HG03064 (cell line): ENCODE measurements at regions not wholly inside any gene's neighbourhood (a gene's known extent, or its start where the extent isn't known, plus 50 kb on each side); places are given as distances from the start of the nearest gene placed in this dataset.
"Not testable (repeated sequence)": the region's sequence is repeated elsewhere in the genome, so short reads cannot be mapped to it uniquely, and the experiment has no call there.

Source experiments
- ATAC-seq: cut with Tn5 transposase; IDR thresholded peaks from one replicate; pipeline ENCODE4 v1.9.1; 2021; ENCODE audit warnings: low read depth; ENCODE audit not compliant: unreplicated experiment

DNA sequence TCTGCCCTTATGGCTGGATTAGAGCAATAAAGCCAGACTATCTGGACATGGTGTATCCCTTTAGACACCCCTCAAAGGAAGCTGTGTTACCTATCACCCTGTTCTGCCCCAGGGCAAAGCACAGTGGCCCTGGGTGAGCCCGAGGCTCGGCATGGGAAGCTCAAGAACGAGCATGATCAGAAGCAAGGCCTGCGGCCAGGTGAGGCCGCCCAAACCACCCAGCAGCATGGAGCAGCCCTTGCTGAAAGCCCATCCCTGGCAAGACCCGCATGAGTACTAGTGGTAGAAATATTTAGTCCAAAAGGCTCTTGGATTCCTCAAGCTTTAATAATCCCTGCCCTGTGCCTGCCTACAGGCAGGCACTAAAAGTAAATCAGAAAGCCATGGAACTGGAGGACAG lies 261.1 kb downstream of the MEX3B start:
- no peak for ATAC-seq

DNA sequence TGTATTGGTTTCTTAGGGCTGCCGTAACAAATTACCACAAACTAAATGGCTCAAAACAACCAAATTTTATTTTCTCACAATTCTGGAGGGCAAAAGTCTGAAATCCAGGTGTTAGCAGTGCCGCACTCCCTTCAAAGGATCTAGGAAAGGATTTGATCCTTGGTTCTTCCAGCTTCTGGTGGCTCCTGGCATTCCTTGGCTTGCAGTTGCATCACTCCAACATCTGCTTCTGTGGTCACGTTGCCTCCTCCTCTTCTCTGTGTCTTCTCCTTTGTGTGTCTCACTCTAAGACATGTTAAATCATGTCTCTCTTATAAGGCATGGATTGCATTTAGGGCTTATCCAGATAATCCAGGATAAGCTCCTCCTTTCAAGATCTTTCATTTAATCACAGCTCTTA lies 262.2 kb downstream of the MEX3B start:
- ATAC-seq = no peak

DNA sequence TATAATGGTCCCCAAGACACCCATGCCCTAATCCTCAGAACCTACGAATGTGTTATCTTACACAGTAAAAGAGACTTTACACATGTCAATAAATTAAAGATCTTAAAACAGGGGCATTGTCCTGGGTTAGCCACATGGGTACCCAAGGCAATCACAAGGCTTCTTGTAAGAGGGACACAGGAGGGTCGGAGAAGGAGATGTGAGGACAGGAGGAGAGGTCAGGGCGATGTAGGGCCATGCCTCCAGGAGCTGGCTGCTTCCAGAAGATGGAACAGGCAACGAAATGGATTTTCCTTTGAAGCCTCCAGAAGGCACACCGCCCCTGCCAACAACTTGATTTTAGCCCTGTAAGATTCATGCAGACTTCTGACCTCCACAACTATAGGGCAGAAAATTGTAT lies 262.7 kb downstream of the MEX3B start:
- ATAC-seq = no peak

DNA sequence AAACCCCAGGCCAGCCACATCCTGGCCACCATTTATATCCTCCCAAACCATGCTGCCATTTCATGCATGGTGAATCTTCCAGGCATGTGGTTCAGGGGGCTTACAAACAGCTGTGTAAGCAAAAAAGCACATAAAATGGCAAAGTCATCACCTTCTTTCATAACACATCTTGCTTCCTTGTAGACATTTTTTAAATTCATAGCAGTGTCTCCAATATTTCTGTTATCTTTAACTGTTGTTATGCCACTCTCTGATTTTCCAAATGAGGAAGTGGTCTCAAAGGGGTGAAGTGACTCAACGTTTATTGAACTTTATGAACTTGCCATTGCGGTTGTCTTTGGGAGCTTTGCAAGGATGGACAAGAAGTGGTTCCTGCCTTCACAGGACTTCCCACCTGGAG lies 264.4 kb downstream of the MEX3B start:
- ATAC-seq = no peak

DNA sequence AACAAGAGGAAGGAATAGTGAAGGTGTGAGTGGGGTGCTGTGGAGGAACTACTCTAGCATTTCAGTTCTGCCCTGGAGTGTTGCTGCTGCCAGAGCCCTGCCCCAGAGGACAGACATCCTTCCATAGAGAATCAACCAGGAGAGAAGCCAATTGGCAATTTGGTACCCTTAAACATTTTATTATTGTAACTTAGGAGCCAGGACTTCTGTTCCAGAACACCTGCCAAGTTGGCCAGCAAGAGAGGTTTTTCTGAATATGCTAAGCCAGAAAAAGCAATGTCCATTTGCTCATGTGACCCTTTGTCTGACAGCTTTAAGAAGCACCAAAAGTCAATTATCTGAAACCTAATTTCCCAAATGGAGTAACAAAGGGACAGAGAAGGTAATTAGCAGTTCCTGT lies 264.9 kb downstream of the MEX3B start:
- no peak for ATAC-seq

DNA sequence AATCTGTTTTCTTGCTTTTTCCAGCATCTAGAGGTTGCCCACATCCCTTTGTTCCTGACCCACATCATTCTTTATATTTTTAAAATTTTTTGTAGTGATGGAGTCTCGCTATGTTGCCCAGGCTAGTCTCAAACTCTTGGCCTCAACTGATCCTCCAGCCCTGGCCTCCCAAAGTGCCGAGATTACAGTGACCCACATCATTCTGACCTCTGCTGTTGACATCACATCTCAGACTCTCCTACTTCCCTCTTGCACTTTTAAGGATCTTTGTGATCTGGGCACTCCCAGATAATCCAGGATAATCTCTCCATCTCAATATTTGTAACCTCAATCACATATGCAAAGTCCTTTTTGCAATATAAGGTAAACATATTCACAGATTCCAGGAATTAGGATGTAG lies 266.6 kb downstream of the MEX3B start:
- no peak for ATAC-seq

DNA sequence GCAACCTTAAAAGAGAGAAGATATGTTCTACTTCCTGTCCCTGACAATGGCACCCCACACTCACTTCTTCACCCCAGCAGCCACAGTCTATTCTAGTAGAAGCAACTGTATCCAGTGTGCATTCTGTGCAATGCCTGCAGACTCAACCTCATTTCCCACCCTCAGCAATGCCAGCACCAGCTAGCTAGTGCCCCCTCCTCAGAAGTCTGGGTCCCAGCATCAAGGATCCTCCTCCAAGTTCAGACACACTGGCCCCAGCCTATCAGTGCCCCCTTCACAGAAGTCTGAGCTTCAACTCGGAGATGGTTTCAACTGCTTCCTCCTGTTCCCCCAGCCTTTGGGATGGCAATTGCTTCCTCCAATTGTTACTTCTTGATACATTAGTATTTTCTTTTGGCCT lies 268.3 kb downstream of the MEX3B start:
- ATAC-seq = no peak

DNA sequence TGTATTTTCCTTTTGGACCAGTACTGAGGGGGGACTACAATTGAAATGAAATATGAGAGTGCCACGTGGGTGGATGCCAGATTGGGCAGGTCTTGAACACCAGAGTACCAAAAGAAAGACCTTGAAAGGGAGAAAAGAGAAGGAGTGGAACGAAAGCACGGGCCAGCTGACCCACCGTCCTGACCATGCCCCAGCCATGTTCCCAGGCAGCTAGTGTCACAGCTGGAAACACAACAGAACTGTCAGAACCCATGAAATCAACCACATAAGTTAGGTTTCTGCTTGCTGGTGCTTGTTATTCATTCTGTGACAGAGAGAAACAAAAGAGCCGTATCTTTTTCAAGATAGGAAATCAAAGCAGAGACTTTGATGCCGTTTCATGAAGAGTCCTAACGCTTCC lies 268.8 kb downstream of the MEX3B start:
- ATAC-seq = no peak

DNA sequence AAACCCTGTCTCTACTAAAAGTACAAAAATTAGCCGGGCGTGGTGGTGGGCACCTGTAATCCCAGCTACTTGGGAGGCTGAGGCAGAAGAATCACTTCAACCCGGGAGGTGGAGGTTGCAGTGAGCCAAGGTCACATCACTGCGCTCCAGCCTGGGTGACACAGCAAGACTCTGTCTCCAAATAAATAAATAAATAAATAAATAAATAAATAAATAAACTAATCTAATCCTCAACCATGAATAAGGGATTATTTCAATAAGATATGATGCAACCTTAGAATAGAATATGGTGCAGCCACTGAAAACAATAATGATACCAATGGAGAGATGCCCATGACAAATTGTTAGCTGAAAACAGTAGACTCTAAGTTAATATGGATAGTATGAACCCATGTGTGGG lies 270.0 kb downstream of the MEX3B start:
- not testable (repeated sequence) for ATAC-seq

DNA sequence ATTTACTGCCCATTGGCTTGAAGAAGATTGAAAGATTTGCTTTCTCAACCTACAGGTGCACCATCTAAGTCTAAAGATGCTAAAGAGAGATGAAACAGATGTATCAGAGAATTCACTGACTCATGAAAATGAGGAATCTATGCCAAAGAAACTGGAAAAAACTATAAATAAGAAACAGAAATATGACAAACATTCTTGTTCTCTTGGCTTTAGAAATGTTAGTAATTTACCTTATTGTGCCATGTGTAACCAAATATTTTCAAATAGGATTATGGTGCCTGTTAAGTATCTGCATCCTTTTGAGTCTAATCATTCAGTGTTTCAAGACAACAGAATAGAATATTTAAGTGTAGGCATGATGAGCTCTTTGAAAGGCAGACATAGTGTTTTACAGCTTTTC lies 271.5 kb downstream of the MEX3B start:
- no peak for ATAC-seq

DNA sequence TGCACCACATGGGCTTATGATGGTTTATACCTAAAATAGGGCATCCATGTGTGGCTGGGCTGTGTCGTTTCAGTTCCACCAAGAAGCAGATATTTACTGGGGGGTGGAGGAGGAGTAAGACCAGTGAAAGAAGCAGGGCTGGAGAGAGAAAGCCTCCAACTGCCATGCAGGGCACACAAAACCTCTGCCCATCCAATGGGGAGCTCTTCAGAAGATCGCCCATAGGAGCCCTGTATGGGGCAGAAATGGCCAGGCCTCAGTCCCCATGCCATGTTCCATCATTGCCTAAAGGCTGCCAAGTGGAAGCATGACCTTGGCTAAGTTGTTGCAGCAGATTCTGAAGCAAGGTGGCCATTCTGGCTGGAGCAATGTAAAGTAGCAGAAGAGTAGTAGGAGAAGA lies 277.0 kb downstream of the MEX3B start:
- no peak for ATAC-seq

DNA sequence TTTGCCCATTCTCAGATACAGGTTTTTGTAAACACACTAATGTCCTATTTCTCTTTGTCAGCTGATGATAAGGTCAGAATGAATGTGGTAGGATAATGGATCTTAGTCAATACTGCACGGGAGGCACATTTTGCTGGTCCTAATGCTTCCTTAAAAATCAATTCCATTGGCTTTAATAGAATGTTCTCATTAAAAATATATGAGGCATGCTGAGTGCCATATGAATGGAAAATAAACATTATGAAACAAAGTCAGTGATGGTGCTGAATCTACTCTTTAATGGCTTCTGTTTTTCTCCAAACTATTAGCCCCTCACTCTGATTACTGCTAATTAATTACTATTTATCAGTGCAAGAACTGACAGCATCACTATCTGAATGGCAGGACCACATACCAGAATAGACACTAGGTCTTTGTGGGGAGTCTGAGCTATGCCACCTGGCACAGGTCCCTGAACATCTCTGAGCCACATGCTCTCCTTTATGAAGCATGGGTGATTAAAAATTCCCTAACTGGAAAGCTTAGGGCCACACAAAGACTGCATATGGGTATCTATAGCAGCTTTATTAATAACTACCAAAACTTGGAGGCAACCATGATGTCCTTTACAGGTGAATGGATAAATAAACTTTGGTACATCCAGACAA lies 278.9 kb downstream of the MEX3B start:
- no peak for ATAC-seq

DNA sequence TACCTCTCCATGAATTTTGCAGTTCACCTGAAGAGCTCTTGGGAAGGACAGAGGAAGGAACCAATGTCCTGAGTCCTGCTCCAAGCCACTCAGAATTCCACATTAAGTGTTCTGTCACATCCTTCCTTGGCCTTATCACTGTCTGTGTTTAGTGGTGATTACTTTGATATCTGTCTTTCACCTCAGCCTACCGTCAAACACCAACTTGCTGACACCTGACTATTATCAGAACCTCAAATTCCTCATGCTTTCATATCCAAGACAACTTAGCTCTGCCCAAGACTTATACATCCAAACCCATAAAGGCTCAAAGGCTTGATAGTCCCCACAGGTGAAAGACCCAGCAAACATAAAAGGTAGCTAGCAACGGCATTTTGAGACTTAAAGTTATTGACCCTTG lies 280.0 kb downstream of the MEX3B start:
- no peak for ATAC-seq

DNA sequence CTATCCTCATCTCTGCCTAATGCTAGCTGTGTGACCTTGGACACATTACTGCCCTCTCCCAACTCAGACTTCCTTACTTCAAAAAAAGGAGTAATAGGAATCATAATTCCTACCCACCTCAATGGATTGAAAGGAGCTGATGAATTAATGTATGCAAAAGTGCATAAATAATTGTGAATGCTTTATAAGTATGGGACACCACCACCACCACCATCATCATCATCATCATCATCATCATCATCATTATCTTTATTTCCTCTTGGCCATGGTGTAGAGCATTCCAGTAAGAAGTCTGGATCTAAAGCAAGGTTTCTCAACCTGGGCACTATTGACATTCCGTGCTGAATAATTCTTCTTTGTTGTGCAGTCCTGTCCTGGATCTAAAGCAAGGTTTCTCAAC lies 282.5 kb downstream of the MEX3B start:
- ATAC-seq = no peak

DNA sequence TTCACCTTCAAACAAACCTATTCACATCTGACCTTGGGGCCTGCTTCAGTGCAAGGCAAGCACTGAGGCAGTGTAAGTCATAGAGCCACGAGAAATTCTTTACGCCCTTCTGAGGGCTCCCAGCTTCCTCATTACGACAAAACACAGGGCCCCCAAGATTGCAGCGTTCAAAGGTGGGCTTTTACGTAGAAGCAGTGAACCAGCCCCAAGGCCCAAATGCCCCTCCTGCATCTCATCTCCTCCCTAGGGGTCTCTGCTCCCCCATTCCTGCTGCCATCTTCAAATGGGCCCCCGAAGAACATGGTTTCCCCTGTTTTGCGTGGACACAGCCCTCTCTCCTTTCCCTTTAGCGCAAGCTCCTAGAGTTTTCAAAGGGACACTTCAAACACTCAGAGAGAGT lies 285.1 kb downstream of the MEX3B start:
- no peak for ATAC-seq

DNA sequence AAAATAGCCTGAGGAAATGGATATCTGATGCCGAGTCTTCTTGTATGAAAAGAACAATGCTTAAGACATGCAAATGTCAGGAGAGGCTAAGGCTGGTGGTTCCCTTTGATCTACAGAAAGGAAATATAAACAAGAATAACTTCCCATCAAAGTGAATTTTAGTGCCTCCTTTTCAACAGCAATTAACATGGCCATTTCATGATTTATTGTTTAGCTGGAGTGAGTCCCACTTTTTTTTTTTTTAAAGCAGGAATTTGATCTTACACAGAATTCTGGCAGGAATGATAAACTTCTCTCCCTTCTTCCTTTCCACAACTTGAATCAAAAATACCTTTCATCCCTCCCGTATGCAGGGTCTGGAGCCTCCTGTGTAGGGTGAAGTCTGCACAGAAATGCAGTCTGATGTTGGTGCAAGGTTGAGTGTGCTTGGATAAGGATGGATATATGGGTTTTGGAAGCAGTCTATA lies 287.0 kb downstream of the MEX3B start:
- no peak for ATAC-seq

DNA sequence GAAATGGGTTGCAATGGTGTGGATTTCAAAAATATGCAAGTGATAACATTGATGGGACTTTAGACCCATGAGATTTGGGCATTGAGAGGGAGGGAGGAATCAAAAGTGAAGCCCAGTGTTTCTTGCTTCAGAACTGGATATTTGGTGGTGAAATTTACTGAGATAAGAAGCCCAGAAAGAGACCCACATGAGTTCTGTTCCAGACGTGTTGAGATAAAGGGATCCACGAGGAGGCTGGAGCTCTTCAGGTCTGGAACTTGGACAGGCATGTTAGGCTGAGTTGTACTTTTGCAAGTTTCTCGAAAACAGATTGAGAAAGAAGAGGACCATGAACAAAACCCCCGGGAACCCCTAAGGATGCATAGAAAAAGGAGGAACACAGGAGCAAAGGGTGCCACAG lies 290.2 kb downstream of the MEX3B start:
- no peak for ATAC-seq

DNA sequence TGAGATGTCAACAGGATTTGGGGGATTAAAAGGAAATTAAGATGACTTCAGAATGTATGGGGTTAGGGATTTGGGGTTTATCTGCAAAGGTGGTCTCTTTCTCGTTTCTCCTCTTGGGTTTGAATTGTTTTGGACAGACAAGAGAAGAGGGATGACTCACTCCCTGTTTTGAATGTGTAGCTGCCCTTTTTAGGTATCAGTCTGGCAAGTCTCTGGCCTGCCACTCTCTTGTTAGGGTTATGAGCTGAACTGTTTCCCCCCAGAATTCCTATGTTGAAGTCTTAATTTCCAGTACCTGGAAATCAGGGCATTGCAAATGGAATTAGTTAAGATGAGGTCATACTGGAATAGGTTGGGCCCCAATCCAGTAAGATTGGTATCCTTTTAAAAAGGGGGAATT lies 291.7 kb downstream of the MEX3B start:
- no peak for ATAC-seq

DNA sequence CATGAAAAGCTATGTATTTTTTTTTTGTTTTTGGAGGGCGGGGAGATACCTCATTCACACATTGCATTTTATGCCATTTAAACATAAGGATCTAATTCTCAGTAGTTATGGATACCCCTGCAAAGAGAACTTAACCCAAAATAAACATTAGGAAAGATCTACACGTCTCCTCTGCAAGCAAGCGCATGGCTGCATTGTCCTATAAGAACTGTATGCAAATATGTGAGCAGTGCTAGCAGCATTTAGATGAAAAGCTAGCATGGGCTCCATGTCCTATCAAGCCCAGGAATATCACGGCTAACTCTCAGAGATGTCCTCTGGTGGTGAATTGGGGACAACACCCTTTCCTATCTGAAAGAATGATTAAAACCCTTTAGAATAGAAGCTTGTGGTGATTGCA lies 292.8 kb downstream of the MEX3B start:
- no peak for ATAC-seq

DNA sequence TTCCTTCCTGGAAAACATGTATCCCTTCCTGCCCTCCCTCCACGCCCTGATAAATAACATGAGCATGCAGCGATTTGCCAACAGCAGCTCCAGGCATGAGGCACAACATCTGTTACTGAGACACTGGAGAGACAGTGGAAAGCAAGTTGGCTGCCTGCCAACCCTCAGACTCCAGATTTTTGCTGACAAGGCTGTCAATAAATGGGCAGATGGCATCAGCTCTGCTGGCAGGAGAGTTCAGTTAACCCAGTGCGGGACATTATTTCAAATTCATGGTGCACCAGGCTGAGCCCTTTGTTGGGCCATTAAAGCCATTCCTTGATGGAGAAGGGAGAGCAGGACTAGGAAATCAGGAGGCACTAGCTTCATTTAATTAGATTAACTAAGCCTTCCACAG lies 293.3 kb downstream of the MEX3B start:
- ATAC-seq = no peak

DNA sequence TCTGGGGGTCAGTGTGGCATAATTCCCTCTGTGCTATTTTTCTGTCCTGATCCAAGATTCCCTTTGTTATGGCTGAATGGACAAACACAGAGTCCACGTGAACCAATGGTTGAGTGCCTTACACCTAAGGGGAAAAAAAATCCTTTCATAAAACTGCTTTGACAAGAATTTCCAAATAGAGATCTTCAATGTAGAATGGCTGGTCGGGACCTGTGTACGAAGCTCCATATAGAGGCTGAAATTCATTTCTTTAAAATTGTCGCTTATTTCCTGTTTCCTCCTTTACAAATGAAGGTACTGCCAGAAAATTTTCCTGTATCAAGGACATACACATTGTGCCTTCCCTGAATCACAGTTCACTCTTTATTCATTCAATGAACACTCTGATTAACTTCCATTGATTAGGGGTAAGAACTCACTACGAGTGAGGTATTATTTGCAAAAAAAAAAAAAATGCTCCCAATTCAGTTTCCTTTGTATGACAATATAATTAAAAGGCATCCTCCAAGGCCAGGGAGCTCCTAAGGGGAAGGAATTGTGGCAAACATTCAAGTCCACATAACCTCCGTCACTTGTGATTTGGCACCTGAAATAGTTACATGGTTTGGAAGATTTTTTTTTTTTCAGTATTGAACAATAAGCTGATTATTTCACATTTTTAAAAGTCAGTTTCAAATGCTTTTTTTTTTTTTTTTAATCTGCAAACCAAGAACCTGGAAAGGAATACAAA lies 293.8 kb downstream of the MEX3B start:
- ATAC-seq = no peak

DNA sequence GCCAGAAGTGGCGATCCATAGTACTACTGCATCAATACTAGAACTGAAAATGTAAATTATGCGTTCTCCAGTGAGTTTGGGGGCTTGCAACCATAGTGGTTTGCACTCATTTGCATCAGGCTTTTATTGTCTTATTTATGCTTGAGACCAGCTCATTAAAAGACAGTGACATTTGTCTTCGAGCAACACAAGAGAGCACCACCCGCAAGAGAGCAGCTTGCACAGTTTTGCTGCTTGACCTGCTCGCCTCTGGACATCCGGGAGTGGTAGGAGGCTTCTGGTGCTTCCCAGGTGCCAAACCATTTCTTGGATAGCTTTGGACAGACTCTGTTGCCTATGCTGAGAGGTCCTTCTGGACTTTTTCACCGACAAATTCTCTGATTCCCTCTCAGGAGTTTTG lies 294.6 kb downstream of the MEX3B start:
- ATAC-seq = no peak
